ENCODE measurements at regions not wholly inside any gene's neighbourhood (a gene's known extent, or its start where the extent isn't known, plus 50 kb on each side); places are given as distances from the start of the nearest gene placed in this dataset.

DNA sequence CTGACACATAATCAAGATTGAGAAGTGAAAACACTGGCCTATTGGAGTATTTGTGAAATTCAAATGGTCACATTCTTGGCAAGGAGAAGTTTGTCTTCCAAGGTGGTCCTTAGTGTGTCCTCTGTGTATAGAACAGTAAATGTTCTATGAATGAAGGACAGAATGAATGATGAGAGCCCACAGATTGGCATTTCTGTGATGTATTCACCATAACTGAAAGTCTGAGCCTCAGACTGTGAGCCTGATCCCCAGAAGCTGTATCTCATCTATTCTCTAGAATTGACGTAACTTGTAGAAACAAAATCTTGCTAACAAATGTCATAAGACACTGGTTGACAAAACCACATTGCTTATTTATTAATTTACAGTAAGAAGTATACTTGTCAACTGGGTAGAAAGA is 111.5 kb upstream of the ETV3 start:
- no peaks in the 10 kb centered on the region for H3K9me2 ChIP-seq (ENCODE audit: insufficient read depth)
- H3K4me2 ChIP-seq: no peak overlapping the region
- ATAC-seq: no peak
- Mint-ChIP-seq H3K36me3 (ENCODE audit: low read depth) (peaks cover 21% of the 10 kb centered on the region), H3K4me1 (no peaks in the 10 kb centered on the region), H3K27me3 (ENCODE audit: insufficient read depth, low read depth, poor library complexity) (peaks cover 1% of the 10 kb centered on the region), H3K27ac (no peak overlapping the region), H3K4me3 (no peak overlapping the region), H3K9me3 (peaks cover 30% of the 10 kb centered on the region)
- H3F3A ChIP-seq (replicated peaks; ENCODE audit: low read depth): no peaks in the 10 kb centered on the region
- H4K20me1 ChIP-seq (replicated peaks; ENCODE audit: insufficient read depth): no peaks in the 10 kb centered on the region
- H3K4me1 ChIP-seq (ENCODE audit: insufficient read depth): no peaks in the 10 kb centered on the region
- no peak overlapping the region for H3K4me3 ChIP-seq
- H2AFZ ChIP-seq: no peak overlapping the region
- no peak for DNase-seq (ENCODE audit: low spot score)
- H3K27ac ChIP-seq (ENCODE audit: low read depth): no peak overlapping the region
- peaks cover 9% of the 10 kb centered on the region for H3K36me3 ChIP-seq (ENCODE audit: insufficient read depth)
- TF ChIP-seq, protein P1, sequence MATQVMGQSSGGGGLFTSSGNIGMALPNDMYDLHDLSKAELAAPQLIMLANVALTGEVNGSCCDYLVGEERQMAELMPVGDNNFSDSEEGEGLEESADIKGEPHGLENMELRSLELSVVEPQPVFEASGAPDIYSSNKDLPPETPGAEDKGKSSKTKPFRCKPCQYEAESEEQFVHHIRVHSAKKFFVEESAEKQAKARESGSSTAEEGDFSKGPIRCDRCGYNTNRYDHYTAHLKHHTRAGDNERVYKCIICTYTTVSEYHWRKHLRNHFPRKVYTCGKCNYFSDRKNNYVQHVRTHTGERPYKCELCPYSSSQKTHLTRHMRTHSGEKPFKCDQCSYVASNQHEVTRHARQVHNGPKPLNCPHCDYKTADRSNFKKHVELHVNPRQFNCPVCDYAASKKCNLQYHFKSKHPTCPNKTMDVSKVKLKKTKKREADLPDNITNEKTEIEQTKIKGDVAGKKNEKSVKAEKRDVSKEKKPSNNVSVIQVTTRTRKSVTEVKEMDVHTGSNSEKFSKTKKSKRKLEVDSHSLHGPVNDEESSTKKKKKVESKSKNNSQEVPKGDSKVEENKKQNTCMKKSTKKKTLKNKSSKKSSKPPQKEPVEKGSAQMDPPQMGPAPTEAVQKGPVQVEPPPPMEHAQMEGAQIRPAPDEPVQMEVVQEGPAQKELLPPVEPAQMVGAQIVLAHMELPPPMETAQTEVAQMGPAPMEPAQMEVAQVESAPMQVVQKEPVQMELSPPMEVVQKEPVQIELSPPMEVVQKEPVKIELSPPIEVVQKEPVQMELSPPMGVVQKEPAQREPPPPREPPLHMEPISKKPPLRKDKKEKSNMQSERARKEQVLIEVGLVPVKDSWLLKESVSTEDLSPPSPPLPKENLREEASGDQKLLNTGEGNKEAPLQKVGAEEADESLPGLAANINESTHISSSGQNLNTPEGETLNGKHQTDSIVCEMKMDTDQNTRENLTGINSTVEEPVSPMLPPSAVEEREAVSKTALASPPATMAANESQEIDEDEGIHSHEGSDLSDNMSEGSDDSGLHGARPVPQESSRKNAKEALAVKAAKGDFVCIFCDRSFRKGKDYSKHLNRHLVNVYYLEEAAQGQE (IDR thresholded peaks at IDR 0.05; ENCODE audit: unreplicated experiment): no peak
- TF ChIP-seq NANOG (IDR thresholded peaks at IDR 0.05; ENCODE audit: borderline replicate concordance): no peak
- TF ChIP-seq EZH2phosphoT487 (IDR thresholded peaks at IDR 0.05; ENCODE audit: unreplicated experiment): no peak
- no peak for TF ChIP-seq STAT1 (IDR thresholded peaks at IDR 0.05; ENCODE audit: unreplicated experiment)
- TF ChIP-seq CREB1 (CRISPR knock-in tag; IDR thresholded peaks at IDR 0.05; ENCODE audit: low read depth): no peak
- TF ChIP-seq ZNF114 (CRISPR knock-in tag; IDR thresholded peaks at IDR 0.05): no peak
- TF ChIP-seq, protein P2, sequence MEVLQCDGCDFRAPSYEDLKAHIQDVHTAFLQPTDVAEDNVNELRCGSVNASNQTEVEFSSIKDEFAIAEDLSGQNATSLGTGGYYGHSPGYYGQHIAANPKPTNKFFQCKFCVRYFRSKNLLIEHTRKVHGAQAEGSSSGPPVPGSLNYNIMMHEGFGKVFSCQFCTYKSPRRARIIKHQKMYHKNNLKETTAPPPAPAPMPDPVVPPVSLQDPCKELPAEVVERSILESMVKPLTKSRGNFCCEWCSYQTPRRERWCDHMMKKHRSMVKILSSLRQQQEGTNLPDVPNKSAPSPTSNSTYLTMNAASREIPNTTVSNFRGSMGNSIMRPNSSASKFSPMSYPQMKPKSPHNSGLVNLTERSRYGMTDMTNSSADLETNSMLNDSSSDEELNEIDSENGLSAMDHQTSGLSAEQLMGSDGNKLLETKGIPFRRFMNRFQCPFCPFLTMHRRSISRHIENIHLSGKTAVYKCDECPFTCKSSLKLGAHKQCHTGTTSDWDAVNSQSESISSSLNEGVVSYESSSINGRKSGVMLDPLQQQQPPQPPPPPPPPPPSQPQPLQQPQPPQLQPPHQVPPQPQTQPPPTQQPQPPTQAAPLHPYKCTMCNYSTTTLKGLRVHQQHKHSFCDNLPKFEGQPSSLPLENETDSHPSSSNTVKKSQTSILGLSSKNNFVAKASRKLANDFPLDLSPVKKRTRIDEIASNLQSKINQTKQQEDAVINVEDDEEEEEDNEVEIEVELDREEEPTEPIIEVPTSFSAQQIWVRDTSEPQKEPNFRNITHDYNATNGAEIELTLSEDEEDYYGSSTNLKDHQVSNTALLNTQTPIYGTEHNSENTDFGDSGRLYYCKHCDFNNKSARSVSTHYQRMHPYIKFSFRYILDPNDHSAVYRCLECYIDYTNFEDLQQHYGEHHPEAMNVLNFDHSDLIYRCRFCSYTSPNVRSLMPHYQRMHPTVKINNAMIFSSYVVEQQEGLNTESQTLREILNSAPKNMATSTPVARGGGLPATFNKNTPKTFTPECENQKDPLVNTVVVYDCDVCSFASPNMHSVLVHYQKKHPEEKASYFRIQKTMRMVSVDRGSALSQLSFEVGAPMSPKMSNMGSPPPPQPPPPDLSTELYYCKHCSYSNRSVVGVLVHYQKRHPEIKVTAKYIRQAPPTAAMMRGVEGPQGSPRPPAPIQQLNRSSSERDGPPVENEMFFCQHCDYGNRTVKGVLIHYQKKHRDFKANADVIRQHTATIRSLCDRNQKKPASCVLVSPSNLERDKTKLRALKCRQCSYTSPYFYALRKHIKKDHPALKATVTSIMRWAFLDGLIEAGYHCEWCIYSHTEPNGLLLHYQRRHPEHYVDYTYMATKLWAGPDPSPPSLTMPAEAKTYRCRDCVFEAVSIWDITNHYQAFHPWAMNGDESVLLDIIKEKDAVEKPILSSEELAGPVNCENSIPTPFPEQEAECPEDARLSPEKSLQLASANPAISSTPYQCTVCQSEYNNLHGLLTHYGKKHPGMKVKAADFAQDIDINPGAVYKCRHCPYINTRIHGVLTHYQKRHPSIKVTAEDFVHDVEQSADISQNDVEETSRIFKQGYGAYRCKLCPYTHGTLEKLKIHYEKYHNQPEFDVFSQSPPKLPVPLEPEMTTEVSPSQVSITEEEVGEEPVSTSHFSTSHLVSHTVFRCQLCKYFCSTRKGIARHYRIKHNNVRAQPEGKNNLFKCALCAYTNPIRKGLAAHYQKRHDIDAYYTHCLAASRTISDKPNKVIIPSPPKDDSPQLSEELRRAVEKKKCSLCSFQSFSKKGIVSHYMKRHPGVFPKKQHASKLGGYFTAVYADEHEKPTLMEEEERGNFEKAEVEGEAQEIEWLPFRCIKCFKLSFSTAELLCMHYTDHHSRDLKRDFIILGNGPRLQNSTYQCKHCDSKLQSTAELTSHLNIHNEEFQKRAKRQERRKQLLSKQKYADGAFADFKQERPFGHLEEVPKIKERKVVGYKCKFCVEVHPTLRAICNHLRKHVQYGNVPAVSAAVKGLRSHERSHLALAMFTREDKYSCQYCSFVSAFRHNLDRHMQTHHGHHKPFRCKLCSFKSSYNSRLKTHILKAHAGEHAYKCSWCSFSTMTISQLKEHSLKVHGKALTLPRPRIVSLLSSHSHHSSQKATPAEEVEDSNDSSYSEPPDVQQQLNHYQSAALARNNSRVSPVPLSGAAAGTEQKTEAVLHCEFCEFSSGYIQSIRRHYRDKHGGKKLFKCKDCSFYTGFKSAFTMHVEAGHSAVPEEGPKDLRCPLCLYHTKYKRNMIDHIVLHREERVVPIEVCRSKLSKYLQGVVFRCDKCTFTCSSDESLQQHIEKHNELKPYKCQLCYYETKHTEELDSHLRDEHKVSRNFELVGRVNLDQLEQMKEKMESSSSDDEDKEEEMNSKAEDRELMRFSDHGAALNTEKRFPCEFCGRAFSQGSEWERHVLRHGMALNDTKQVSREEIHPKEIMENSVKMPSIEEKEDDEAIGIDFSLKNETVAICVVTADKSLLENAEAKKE (CRISPR knock-in tag; IDR thresholded peaks at IDR 0.05): no peak
- TF ChIP-seq ZNF331 (CRISPR knock-in tag; IDR thresholded peaks at IDR 0.05; ENCODE audit: low read depth): no peak
- TF ChIP-seq EZH2 (IDR thresholded peaks at IDR 0.05; ENCODE audit: low read depth, unreplicated experiment): no peak
- no peak for TF ChIP-seq JUNB (IDR thresholded peaks at IDR 0.05; ENCODE audit: unreplicated experiment)
- TF ChIP-seq, protein P3, sequence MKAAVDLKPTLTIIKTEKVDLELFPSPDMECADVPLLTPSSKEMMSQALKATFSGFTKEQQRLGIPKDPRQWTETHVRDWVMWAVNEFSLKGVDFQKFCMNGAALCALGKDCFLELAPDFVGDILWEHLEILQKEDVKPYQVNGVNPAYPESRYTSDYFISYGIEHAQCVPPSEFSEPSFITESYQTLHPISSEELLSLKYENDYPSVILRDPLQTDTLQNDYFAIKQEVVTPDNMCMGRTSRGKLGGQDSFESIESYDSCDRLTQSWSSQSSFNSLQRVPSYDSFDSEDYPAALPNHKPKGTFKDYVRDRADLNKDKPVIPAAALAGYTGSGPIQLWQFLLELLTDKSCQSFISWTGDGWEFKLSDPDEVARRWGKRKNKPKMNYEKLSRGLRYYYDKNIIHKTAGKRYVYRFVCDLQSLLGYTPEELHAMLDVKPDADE (IDR thresholded peaks at IDR 0.05): no peak
- no peak for TF ChIP-seq POLR2AphosphoS5 (IDR thresholded peaks at IDR 0.05; ENCODE audit: low read depth)
- TF ChIP-seq, protein P4, sequence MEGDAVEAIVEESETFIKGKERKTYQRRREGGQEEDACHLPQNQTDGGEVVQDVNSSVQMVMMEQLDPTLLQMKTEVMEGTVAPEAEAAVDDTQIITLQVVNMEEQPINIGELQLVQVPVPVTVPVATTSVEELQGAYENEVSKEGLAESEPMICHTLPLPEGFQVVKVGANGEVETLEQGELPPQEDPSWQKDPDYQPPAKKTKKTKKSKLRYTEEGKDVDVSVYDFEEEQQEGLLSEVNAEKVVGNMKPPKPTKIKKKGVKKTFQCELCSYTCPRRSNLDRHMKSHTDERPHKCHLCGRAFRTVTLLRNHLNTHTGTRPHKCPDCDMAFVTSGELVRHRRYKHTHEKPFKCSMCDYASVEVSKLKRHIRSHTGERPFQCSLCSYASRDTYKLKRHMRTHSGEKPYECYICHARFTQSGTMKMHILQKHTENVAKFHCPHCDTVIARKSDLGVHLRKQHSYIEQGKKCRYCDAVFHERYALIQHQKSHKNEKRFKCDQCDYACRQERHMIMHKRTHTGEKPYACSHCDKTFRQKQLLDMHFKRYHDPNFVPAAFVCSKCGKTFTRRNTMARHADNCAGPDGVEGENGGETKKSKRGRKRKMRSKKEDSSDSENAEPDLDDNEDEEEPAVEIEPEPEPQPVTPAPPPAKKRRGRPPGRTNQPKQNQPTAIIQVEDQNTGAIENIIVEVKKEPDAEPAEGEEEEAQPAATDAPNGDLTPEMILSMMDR (conservative IDR thresholded peaks at IDR 0.05; ENCODE audit: low read depth in 2 of 2): no peak
- H3K27me3 ChIP-seq (ENCODE audit: insufficient read depth): no peaks in the 10 kb centered on the region
- no peaks in the 10 kb centered on the region for H3K79me2 ChIP-seq (replicated peaks; ENCODE audit: insufficient read depth)
